ENCODE measurements at regions not wholly inside any gene's neighbourhood (a gene's known extent, or its start where the extent isn't known, plus 50 kb on each side); places are given as distances from the start of the nearest gene placed in this dataset.

GRCh38 chr6:28675600-28675999 lies 149.9 kb downstream of the GPX5 start:
- TF ChIP-seq CTCF (IDR thresholded peaks at IDR 0.05), result no peak
- no peak for TF ChIP-seq EP300 (IDR thresholded peaks at IDR 0.05)
- no peak for TF ChIP-seq CHD2 (IDR thresholded peaks at IDR 0.05; ENCODE audit: low read length, partially characterized antibody)
- no peak for TF ChIP-seq EHMT2 (IDR thresholded peaks at IDR 0.05; ENCODE audit: low read depth)
- no peak for TF ChIP-seq MAFK (IDR thresholded peaks at IDR 0.05; ENCODE audit: partially characterized antibody)
- TF ChIP-seq ZFP36 (IDR thresholded peaks at IDR 0.05; ENCODE audit: borderline replicate concordance, partially characterized antibody), result no peak
- TF ChIP-seq MAX (IDR thresholded peaks at IDR 0.05), result no peak
- no peak for TF ChIP-seq RCOR1 (IDR thresholded peaks at IDR 0.05; ENCODE audit: low read depth, low read length)
- no peak for TF ChIP-seq KDM1A (IDR thresholded peaks at IDR 0.05; ENCODE audit: low read depth)

Data from A549 (cell line).